ENCODE measurements at regions not wholly inside any gene's neighbourhood (a gene's known extent, or its start where the extent isn't known, plus 50 kb on each side); places are given as distances from the start of the nearest gene placed in this dataset.

GRCh38 chr22:34306361-34306760 is 386.1 kb upstream of the LARGE1 start:
- intact Hi-C loops (cut with micrococcal nuclease; ENCODE audit: unreplicated experiment): no loop called here
- CTCF ChIA-PET: no interaction called here
- Histone ChIP-seq H3K4me3 (ENCODE audit: low read depth, low read length, poor library complexity, severe bottlenecking) (no peak overlapping the region), H3K27ac (ENCODE audit: low read depth, low read length, poor library complexity, severe bottlenecking) (no peak overlapping the region), H3K36me3 (ENCODE audit: insufficient read depth, low read length, poor library complexity, severe bottlenecking) (no peaks in the 10 kb centered on the region), H3K9me3 (ENCODE audit: low read depth, low read length, poor library complexity, severe bottlenecking) (peaks cover 28% of the 10 kb centered on the region), H3K27me3 (replicated peaks; ENCODE audit: insufficient read depth, low read depth, low read length, poor library complexity) (no peaks in the 10 kb centered on the region), H3K4me1 (ENCODE audit: insufficient read depth, low read length, poor library complexity, severe bottlenecking) (no peaks in the 10 kb centered on the region)
- POLR2A ChIA-PET (ENCODE audit: low non-redundant PET): no interaction called here
- no peak for TF ChIP-seq EZH2 (IDR thresholded peaks at IDR 0.05; ENCODE audit: borderline replicate concordance, low read depth, low read length, poor library complexity, severe bottlenecking)
- TF ChIP-seq, protein P1, sequence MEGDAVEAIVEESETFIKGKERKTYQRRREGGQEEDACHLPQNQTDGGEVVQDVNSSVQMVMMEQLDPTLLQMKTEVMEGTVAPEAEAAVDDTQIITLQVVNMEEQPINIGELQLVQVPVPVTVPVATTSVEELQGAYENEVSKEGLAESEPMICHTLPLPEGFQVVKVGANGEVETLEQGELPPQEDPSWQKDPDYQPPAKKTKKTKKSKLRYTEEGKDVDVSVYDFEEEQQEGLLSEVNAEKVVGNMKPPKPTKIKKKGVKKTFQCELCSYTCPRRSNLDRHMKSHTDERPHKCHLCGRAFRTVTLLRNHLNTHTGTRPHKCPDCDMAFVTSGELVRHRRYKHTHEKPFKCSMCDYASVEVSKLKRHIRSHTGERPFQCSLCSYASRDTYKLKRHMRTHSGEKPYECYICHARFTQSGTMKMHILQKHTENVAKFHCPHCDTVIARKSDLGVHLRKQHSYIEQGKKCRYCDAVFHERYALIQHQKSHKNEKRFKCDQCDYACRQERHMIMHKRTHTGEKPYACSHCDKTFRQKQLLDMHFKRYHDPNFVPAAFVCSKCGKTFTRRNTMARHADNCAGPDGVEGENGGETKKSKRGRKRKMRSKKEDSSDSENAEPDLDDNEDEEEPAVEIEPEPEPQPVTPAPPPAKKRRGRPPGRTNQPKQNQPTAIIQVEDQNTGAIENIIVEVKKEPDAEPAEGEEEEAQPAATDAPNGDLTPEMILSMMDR (conservative IDR thresholded peaks at IDR 0.05; ENCODE audit: low read depth, low read length): no peak
- no peak for DNase-seq (ENCODE audit: low spot score)
- no TSS peak for BruUV-seq (replicated peaks)

DNA sequence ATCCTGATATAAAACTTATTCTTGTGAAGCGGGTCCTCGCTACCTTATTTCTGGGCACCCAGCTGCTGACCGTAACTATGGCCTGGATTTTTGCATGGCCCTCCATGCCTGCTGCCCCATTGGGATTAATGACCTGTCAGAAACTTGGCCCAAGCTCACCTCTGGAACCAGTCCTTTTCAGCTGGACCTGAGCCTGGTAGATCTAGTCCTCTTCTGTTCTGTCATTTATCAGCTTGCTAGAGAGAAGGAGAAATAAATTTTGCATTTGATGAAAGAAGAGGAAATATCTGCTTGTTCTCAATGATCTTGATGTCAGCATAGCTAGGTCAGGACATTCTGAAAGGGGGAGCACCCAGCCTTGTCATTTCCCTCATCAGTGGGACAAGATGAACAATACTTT is 387.8 kb upstream of the LARGE1 start:
- BruUV-seq (replicated peaks): no TSS peak
- intact Hi-C loops (cut with micrococcal nuclease; ENCODE audit: unreplicated experiment): no loop called here

GRCh38 chr22:34319346-34319745 is 399.1 kb upstream of the LARGE1 start:
- no peak overlapping the region for H3K4me3 ChIP-seq (ENCODE audit: low read depth, low read length, poor library complexity, severe bottlenecking)
- no peaks in the 10 kb centered on the region for H3K4me1 ChIP-seq (ENCODE audit: insufficient read depth, low read length, poor library complexity, severe bottlenecking)
- no peaks in the 10 kb centered on the region for H3K36me3 ChIP-seq (ENCODE audit: insufficient read depth, low read length, poor library complexity, severe bottlenecking)
- DNase-seq (ENCODE audit: low spot score): no peak
- no peak overlapping the region for H3K27ac ChIP-seq (ENCODE audit: low read depth, low read length, poor library complexity, severe bottlenecking)
- intact Hi-C loops (cut with micrococcal nuclease; ENCODE audit: unreplicated experiment): no loop called here
- TF ChIP-seq, protein P1 (conservative IDR thresholded peaks at IDR 0.05; ENCODE audit: low read depth, low read length): no peak
- TF ChIP-seq EZH2 (IDR thresholded peaks at IDR 0.05; ENCODE audit: borderline replicate concordance, low read depth, low read length, poor library complexity, severe bottlenecking): no peak
- no TSS peak for BruUV-seq (replicated peaks)
- H3K27me3 ChIP-seq (replicated peaks; ENCODE audit: insufficient read depth, low read depth, low read length, poor library complexity): no peaks in the 10 kb centered on the region
- peaks cover 24% of the 10 kb centered on the region for H3K9me3 ChIP-seq (ENCODE audit: low read depth, low read length, poor library complexity, severe bottlenecking)
- POLR2A ChIA-PET (ENCODE audit: low non-redundant PET): no interaction called here
- CTCF ChIA-PET: no interaction called here

More for the DNA sequence above, 387.8 kb upstream of the LARGE1 start:
- Histone ChIP-seq H3K27ac (ENCODE audit: low read depth, low read length, poor library complexity, severe bottlenecking) (no peak overlapping the region), H3K9me3 (ENCODE audit: low read depth, low read length, poor library complexity, severe bottlenecking) (peaks cover 23% of the 10 kb centered on the region), H3K4me1 (ENCODE audit: insufficient read depth, low read length, poor library complexity, severe bottlenecking) (no peaks in the 10 kb centered on the region), H3K27me3 (replicated peaks; ENCODE audit: insufficient read depth, low read depth, low read length, poor library complexity) (no peaks in the 10 kb centered on the region), H3K4me3 (ENCODE audit: low read depth, low read length, poor library complexity, severe bottlenecking) (no peak overlapping the region), H3K36me3 (ENCODE audit: insufficient read depth, low read length, poor library complexity, severe bottlenecking) (no peaks in the 10 kb centered on the region)
- no peak for TF ChIP-seq EZH2 (IDR thresholded peaks at IDR 0.05; ENCODE audit: borderline replicate concordance, low read depth, low read length, poor library complexity, severe bottlenecking)
- TF ChIP-seq, protein P1 (conservative IDR thresholded peaks at IDR 0.05; ENCODE audit: low read depth, low read length): no peak
- POLR2A ChIA-PET (ENCODE audit: low non-redundant PET): no interaction called here
- CTCF ChIA-PET: no interaction called here
- DNase-seq (ENCODE audit: low spot score): no peak

Data from A673 (cell line).